COLO668 (cell line): ENCODE measurements at regions not wholly inside any gene's neighbourhood (a gene's known extent, or its start where the extent isn't known, plus 50 kb on each side); places are given as distances from the start of the nearest gene placed in this dataset.

Source experiments
- DNase-seq: peaks from one replicate; lab custom pipeline; 2025; ENCODE audit not compliant: unreplicated experiment; lab: John Stamatoyannopoulos, UW

- no peak for DNase-seq
Observed at GRCh38 chr11:121946514-121946913, 169.5 kb downstream of the BLID start.

- no peak for DNase-seq
Observed at GRCh38 chr11:121944556-121945230, 171.3 kb downstream of the BLID start.

- no peak for DNase-seq
Observed at GRCh38 chr11:121938076-121938475, 177.9 kb downstream of the BLID start.

- DNase-seq, result no peak
Observed at GRCh38 chr11:121936781-121937447, 179.1 kb downstream of the BLID start.

- DNase-seq, result no peak
Observed at GRCh38 chr11:121936370-121936769, 179.6 kb downstream of the BLID start.

- DNase-seq, result no peak
Observed at GRCh38 chr11:121933694-121934093, 182.3 kb downstream of the BLID start.

- no peak for DNase-seq
Observed at GRCh38 chr11:121933294-121933693, 182.7 kb downstream of the BLID start.

GRCh38 chr11:121932646-121933185 lies 183.3 kb downstream of the BLID start:
- no peak for DNase-seq

- no peak for DNase-seq
Observed at GRCh38 chr11:121931748-121932352, 184.2 kb downstream of the BLID start.

GRCh38 chr11:121931121-121931520 lies 184.9 kb downstream of the BLID start:
- DNase-seq, result no peak

- no peak for DNase-seq
Observed at GRCh38 chr11:121930004-121930965, 185.7 kb downstream of the BLID start.

GRCh38 chr11:121929581-121929980 lies 186.4 kb downstream of the BLID start:
- DNase-seq, result no peak

- DNase-seq, result no peak
Observed at GRCh38 chr11:121928597-121929580, 187.1 kb downstream of the BLID start.

GRCh38 chr11:121927789-121928188 lies 188.2 kb downstream of the BLID start:
- DNase-seq, result no peak

- DNase-seq, result no peak
Observed at GRCh38 chr11:121927097-121927785, 188.8 kb downstream of the BLID start.

GRCh38 chr11:121924191-121924590 lies 191.8 kb downstream of the BLID start:
- no peak for DNase-seq

- DNase-seq, result no peak
Observed at GRCh38 chr11:121917482-121917881, 198.5 kb downstream of the BLID start.

GRCh38 chr11:121914508-121915059 lies 201.4 kb downstream of the BLID start:
- DNase-seq, result no peak

- no peak for DNase-seq
Observed at GRCh38 chr11:121909596-121909995, 206.4 kb downstream of the BLID start.
